ENCODE measurements at regions not wholly inside any gene's neighbourhood (a gene's known extent, or its start where the extent isn't known, plus 50 kb on each side); places are given as distances from the start of the nearest gene placed in this dataset.

DNA sequence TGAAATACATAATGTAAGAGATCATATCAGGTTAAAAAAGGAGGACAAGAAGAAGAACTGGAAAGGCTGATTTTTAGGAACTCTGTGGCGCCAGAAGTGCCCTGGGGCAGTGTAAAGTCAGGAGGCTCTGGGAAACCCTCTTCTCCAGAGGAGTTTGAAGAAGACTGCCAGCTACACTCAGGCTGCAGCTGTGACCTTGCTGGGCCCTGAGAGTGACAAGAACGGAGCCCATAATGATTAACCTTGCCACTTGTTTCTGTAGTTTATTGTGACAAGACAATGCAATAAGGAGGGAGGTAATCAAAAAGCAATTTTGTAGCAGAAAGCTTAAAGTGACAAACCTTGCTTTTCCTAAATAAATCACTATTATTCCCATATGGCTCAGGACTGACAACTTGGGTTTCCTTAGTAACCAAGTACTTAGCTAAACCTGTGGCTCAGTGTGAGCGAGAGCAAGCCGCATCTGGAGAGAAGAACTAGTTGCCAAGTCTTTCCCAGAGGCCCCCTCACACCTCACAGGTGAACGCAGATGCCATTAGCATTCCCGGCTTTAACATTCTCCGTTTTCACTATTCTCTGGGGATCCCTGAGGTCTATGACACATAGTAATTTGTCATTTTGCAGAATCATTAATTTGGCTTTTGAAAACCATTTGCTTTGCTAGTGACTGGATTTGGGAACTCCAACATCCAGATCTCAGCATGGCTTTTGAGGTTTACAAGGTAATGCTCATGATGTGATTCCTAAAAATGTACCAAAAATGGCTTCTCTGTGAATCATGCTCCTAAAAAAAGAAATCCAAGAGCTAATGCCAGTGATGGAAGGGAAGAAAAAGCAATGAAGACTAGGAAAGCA lies 115.9 kb downstream of the OMA1 start:
- DNase-seq (ENCODE audit: low read depth): no peak
- H3K4me3 ChIP-seq (ENCODE audit: control insufficient read depth, low read depth, low read length): no peak overlapping the region
- TF ChIP-seq, protein P1, sequence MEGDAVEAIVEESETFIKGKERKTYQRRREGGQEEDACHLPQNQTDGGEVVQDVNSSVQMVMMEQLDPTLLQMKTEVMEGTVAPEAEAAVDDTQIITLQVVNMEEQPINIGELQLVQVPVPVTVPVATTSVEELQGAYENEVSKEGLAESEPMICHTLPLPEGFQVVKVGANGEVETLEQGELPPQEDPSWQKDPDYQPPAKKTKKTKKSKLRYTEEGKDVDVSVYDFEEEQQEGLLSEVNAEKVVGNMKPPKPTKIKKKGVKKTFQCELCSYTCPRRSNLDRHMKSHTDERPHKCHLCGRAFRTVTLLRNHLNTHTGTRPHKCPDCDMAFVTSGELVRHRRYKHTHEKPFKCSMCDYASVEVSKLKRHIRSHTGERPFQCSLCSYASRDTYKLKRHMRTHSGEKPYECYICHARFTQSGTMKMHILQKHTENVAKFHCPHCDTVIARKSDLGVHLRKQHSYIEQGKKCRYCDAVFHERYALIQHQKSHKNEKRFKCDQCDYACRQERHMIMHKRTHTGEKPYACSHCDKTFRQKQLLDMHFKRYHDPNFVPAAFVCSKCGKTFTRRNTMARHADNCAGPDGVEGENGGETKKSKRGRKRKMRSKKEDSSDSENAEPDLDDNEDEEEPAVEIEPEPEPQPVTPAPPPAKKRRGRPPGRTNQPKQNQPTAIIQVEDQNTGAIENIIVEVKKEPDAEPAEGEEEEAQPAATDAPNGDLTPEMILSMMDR (conservative IDR thresholded peaks at IDR 0.05; ENCODE audit: control insufficient read depth, insufficient read depth, low read depth, low read length): no peak

GRCh38 chr1:58426918-58427317 lies 119.6 kb downstream of the OMA1 start:
- no peak for DNase-seq (ENCODE audit: low read depth)
- H3K4me3 ChIP-seq (ENCODE audit: control insufficient read depth, low read depth, low read length): no peak overlapping the region
- TF ChIP-seq, protein P1 (conservative IDR thresholded peaks at IDR 0.05; ENCODE audit: control insufficient read depth, insufficient read depth, low read depth, low read length): no peak

DNA sequence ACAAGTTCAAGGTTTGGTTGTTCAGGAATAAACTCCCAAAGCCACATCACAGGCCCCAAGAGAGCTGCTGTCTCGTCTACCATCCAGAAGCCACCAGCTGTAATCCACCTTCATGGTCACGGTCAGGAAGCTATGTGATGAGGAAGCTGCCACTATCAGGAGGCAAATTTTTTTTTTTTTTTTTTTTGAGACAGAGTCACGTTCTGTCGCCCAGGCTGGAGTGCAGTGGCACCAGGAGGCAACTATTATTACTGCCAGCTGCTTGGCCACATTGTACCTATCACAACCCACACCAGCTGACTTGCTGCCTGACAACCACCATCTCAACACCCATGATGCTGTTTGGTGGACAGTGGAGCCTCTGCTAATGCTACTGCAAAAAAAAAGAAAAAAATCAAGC lies 124.1 kb downstream of the OMA1 start:
- no peak overlapping the region for H3K4me3 ChIP-seq (ENCODE audit: control insufficient read depth, low read depth, low read length)
- TF ChIP-seq, protein P1 (conservative IDR thresholded peaks at IDR 0.05; ENCODE audit: control insufficient read depth, insufficient read depth, low read depth, low read length): no peak
- no peak for DNase-seq (ENCODE audit: low read depth)

- no peak overlapping the region for H3K4me3 ChIP-seq (ENCODE audit: control insufficient read depth, low read depth, low read length)
- no peak for DNase-seq (ENCODE audit: low read depth)
- TF ChIP-seq, protein P1 (conservative IDR thresholded peaks at IDR 0.05; ENCODE audit: control insufficient read depth, insufficient read depth, low read depth, low read length): no peak
Measured at GRCh38 chr1:58418283-58419228, 128.0 kb downstream of the OMA1 start.

DNA sequence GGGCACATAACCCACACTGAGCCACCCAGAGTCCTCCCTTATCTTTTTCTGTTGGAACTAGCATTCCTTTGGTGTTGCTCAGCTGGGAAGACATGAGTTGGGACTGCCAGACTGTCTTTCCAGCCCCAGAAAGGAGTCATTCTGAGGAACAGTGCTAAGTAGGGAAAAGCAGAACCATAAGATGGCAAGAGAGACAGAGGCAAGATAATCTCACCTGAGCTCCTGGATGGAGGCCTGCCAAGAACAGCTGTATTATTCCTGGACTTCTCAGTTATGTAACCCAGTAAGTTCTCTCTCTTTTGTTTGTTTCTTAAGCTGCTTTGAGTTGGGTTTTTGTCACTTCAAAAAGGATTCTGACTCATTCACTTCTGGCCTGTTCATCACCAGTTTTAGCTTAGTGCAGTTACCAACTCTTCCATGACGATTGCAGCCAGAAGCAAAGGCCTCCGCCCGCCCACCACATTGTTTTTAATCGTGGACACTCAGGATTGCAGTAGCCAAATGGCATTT lies 134.4 kb downstream of the OMA1 start:
- DNase-seq (ENCODE audit: low read depth): peak; percentile 56
- TF ChIP-seq, protein P1 (conservative IDR thresholded peaks at IDR 0.05; ENCODE audit: control insufficient read depth, insufficient read depth, low read depth, low read length): no peak
- no peak overlapping the region for H3K4me3 ChIP-seq (ENCODE audit: control insufficient read depth, low read depth, low read length)

- TF ChIP-seq, protein P1 (conservative IDR thresholded peaks at IDR 0.05; ENCODE audit: control insufficient read depth, insufficient read depth, low read depth, low read length): no peak
- no peak overlapping the region for H3K4me3 ChIP-seq (ENCODE audit: control insufficient read depth, low read depth, low read length)
- no peak for DNase-seq (ENCODE audit: low read depth)
Measured at GRCh38 chr1:58409890-58410289, 136.6 kb downstream of the OMA1 start.

All from fibroblast of mammary gland (primary cell).